T-helper 1 cell treated with Interleukin-12 subunit alpha and Interleukin-12 subunit beta and Interleukin-4 antibody, amounts not matched to agents 30 μg/mL and 1 μg/mL, for 36 hours (primary cell): ENCODE measurements at regions not wholly inside any gene's neighbourhood (a gene's known extent, or its start where the extent isn't known, plus 50 kb on each side); places are given as distances from the start of the nearest gene placed in this dataset.

Experiments
- H3K27ac Mint-ChIP-seq: one replicate; pipeline ENCODE4 v1.8.0; 2021; ENCODE audit warnings: mild to moderate bottlenecking, mixed read lengths
- H3K27me3 Mint-ChIP-seq: one replicate; pipeline ENCODE4 v1.8.0; 2021; ENCODE audit warnings: low read depth, mixed read lengths
- H3K36me3 Mint-ChIP-seq: one replicate; pipeline ENCODE4 v1.8.0; 2021; ENCODE audit warnings: low read depth, mixed read lengths
- H3K4me1 Mint-ChIP-seq: one replicate; pipeline ENCODE4 v1.8.0; 2021; ENCODE audit warnings: low read depth, mixed read lengths
- H3K4me3 Mint-ChIP-seq: one replicate; pipeline ENCODE4 v1.8.0; 2021; ENCODE audit warnings: mild to moderate bottlenecking, moderate library complexity, mixed read lengths
- H3K9me3 Mint-ChIP-seq: one replicate; pipeline ENCODE4 v1.8.0; 2021; ENCODE audit warnings: mixed read lengths

GRCh38 chr11:70764356-70764905 is 366.1 kb downstream of the CTTN start:
- no peaks in the 10 kb centered on the region for H3K4me1 Mint-ChIP-seq

GRCh38 chr11:70766901-70767300 is 368.6 kb downstream of the CTTN start:
- Mint-ChIP-seq H3K27ac (no peak overlapping the region), H3K4me3 (no peak overlapping the region), H3K4me1 (no peaks in the 10 kb centered on the region), H3K9me3 (peaks cover 3% of the 10 kb centered on the region), H3K36me3 (no peaks in the 10 kb centered on the region), H3K27me3 (no peaks in the 10 kb centered on the region)

More at GRCh38 chr11:70764356-70764905, 366.1 kb downstream of the CTTN start:
- H3K27me3 Mint-ChIP-seq: no peaks in the 10 kb centered on the region
- H3K9me3 Mint-ChIP-seq: peaks cover 3% of the 10 kb centered on the region
- no peak overlapping the region for H3K27ac Mint-ChIP-seq
- H3K36me3 Mint-ChIP-seq: no peaks in the 10 kb centered on the region
- H3K4me3 Mint-ChIP-seq: no peak overlapping the region

GRCh38 chr11:70768346-70769095 is 370.2 kb downstream of the CTTN start:
- Mint-ChIP-seq H3K27me3 (no peaks in the 10 kb centered on the region), H3K9me3 (peaks cover 3% of the 10 kb centered on the region), H3K27ac (no peak overlapping the region)

GRCh38 chr11:70769106-70769505 is 370.8 kb downstream of the CTTN start:
- H3K36me3 Mint-ChIP-seq: no peaks in the 10 kb centered on the region
- H3K4me1 Mint-ChIP-seq: no peaks in the 10 kb centered on the region
- H3K27me3 Mint-ChIP-seq: no peaks in the 10 kb centered on the region
- H3K9me3 Mint-ChIP-seq: peaks cover 7% of the 10 kb centered on the region
- H3K4me3 Mint-ChIP-seq: no peak overlapping the region
- H3K27ac Mint-ChIP-seq: no peak overlapping the region

More at GRCh38 chr11:70768346-70769095, 370.2 kb downstream of the CTTN start:
- no peaks in the 10 kb centered on the region for H3K36me3 Mint-ChIP-seq
- H3K4me3 Mint-ChIP-seq: no peak overlapping the region
- H3K4me1 Mint-ChIP-seq: no peaks in the 10 kb centered on the region

DNA sequence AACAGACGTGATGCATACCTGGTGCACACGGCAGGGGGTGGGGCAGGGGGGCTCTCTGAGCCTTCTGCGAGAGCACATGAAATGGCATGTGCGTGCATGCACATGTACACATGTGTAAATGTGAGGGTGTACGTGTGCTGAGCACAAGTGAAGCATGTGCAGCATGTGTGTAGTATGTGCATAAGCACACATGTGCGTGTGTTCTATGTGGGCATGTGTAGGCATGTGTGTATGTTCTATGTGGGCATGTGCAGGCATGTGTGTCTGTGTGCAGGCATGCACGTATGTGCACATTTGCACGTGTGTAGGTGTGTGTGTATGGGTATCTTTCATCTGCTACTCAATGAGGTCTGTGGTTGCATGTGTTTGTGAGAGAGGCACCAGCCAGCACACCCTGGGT is 371.2 kb downstream of the CTTN start:
- H3K27ac Mint-ChIP-seq: no peak overlapping the region
- H3K4me1 Mint-ChIP-seq: no peaks in the 10 kb centered on the region

GRCh38 chr11:70771099-70771885 is 373.0 kb downstream of the CTTN start:
- no peaks in the 10 kb centered on the region for H3K36me3 Mint-ChIP-seq
- no peak overlapping the region for H3K27ac Mint-ChIP-seq
- H3K4me1 Mint-ChIP-seq: no peaks in the 10 kb centered on the region
- H3K9me3 Mint-ChIP-seq: peaks cover 8% of the 10 kb centered on the region
- H3K27me3 Mint-ChIP-seq: no peaks in the 10 kb centered on the region
- H3K4me3 Mint-ChIP-seq: no peak overlapping the region

More for the DNA sequence above, 371.2 kb downstream of the CTTN start:
- Mint-ChIP-seq H3K4me3 (no peak overlapping the region), H3K36me3 (no peaks in the 10 kb centered on the region), H3K9me3 (peaks cover 8% of the 10 kb centered on the region), H3K27me3 (no peaks in the 10 kb centered on the region)

DNA sequence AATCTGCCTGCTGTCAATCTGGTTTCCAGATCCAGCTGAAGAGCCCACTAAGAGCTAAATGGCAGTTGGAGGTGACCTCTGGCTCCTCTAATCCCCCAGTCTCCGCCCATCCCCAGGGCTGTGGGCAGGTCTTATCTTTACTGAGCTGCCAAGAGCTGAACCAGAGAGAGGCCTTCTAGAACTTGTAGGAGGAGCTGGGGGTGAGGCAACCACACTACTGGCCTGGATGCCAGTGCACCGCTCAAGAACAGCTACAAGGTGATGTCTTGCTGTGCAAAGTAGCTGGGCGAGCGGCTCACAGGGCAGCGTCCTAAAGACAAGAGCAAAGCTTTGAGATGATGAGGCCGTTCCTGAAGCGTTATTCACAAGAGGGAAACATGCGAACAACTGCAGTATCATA is 374.6 kb downstream of the CTTN start:
- H3K36me3 Mint-ChIP-seq: no peaks in the 10 kb centered on the region
- no peak overlapping the region for H3K4me3 Mint-ChIP-seq
- H3K27me3 Mint-ChIP-seq: no peaks in the 10 kb centered on the region
- H3K9me3 Mint-ChIP-seq: peaks cover 4% of the 10 kb centered on the region
- no peaks in the 10 kb centered on the region for H3K4me1 Mint-ChIP-seq
- H3K27ac Mint-ChIP-seq: no peak overlapping the region

- H3K9me3 Mint-ChIP-seq: peaks cover 4% of the 10 kb centered on the region
- H3K27me3 Mint-ChIP-seq: no peaks in the 10 kb centered on the region
- H3K4me1 Mint-ChIP-seq: no peaks in the 10 kb centered on the region
- H3K36me3 Mint-ChIP-seq: no peaks in the 10 kb centered on the region
- no peak overlapping the region for H3K27ac Mint-ChIP-seq
- H3K4me3 Mint-ChIP-seq: no peak overlapping the region
Observed at GRCh38 chr11:70775386-70776075, 377.2 kb downstream of the CTTN start.

DNA sequence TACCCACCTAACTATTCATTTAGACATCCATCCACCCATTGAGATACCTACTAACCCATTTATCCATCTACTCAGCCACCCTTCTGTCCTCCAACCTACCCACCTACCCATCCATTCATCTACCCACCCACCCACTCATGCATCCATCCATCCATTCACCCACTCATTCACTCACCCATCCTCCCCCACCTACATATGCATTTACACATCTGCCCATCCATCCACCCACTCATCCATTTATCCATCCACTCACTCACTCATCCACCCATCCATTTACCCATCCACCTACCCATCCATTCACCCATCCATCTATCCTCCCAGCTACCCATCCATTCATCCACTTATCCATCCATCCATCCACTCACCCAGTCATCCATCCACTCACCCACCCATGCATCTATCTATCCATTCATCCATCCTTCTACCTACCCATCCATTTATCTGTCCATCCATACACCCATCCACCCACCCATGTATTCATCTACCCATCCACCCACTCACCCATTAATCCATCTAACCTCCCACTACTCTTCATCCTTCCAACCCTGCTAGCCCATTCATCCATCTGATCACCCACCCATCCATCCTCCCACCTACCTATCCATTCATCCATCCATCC is 378.7 kb downstream of the CTTN start:
- H3K9me3 Mint-ChIP-seq: peaks cover 4% of the 10 kb centered on the region
- H3K36me3 Mint-ChIP-seq: no peaks in the 10 kb centered on the region
- no peaks in the 10 kb centered on the region for H3K4me1 Mint-ChIP-seq
- H3K27ac Mint-ChIP-seq: no peak overlapping the region
- H3K27me3 Mint-ChIP-seq: no peaks in the 10 kb centered on the region
- H3K4me3 Mint-ChIP-seq: no peak overlapping the region

GRCh38 chr11:70778883-70779282 is 380.6 kb downstream of the CTTN start:
- Mint-ChIP-seq H3K9me3 (peaks cover 3% of the 10 kb centered on the region), H3K36me3 (no peaks in the 10 kb centered on the region), H3K27ac (no peak overlapping the region), H3K4me1 (no peaks in the 10 kb centered on the region), H3K27me3 (no peaks in the 10 kb centered on the region), H3K4me3 (no peak overlapping the region)

DNA sequence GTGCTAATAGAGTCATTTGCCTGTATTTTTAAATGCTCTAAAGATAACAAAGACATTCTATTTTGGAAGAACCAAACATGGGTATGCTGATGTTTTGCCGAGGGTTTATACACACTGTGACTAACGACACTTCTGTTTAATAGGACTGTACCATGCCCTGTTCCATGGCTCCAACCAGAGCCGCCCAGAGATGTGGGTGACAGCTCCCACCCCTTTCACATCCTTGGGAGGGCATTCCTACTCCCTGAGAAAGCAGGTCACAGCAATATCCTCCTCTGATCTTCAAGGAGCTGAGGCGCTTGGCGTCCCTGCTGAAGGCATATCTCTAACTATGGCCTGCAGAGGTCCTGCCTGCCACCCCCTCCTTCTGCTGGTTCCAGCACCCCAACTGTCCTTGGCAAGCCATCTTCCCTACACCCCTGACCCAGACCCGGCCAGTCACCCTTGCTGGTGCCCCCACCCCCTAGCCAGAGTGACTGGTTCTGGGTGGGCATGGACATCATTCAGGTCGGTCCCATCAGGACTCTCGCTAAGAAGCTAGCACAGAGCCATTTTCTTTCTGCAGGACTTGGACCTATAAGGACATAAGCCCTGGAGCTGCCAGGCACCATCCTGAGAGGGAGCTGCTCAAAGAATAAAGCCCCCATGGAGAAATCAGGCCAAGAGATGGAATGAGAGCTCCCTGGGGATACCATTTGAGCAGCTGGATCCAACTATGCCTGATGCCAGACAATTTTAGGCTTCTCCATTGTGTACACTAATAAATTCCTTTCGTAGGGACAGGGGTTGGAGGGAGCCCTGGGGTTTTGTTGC is 381.3 kb downstream of the CTTN start:
- H3K27ac Mint-ChIP-seq: no peak overlapping the region
- H3K9me3 Mint-ChIP-seq: no peaks in the 10 kb centered on the region
- no peaks in the 10 kb centered on the region for H3K4me1 Mint-ChIP-seq
- H3K4me3 Mint-ChIP-seq: no peak overlapping the region
- H3K27me3 Mint-ChIP-seq: no peaks in the 10 kb centered on the region
- H3K36me3 Mint-ChIP-seq: no peaks in the 10 kb centered on the region

GRCh38 chr11:70780246-70780535 is 381.9 kb downstream of the CTTN start:
- Mint-ChIP-seq H3K27ac (no peak overlapping the region), H3K9me3 (no peaks in the 10 kb centered on the region), H3K27me3 (no peaks in the 10 kb centered on the region), H3K4me3 (no peak overlapping the region), H3K4me1 (no peaks in the 10 kb centered on the region), H3K36me3 (no peaks in the 10 kb centered on the region)

- H3K4me1 Mint-ChIP-seq: no peaks in the 10 kb centered on the region
- H3K4me3 Mint-ChIP-seq: no peak overlapping the region
- no peaks in the 10 kb centered on the region for H3K9me3 Mint-ChIP-seq
- H3K36me3 Mint-ChIP-seq: no peaks in the 10 kb centered on the region
- no peak overlapping the region for H3K27ac Mint-ChIP-seq
- no peaks in the 10 kb centered on the region for H3K27me3 Mint-ChIP-seq
Observed at GRCh38 chr11:70782401-70782913, 384.1 kb downstream of the CTTN start.
